ENCODE measurements at regions not wholly inside any gene's neighbourhood (a gene's known extent, or its start where the extent isn't known, plus 50 kb on each side); places are given as distances from the start of the nearest gene placed in this dataset.

- DNase-seq (ENCODE audit: extremely low read depth, insufficient read length) = no peak
- H3K36me3 ChIP-seq (ENCODE audit: control insufficient read depth, insufficient read depth, low read length) = no peaks in the 10 kb centered on the region
- peak; percentile 56 for TF ChIP-seq CTCF (IDR thresholded peaks at IDR 0.05; ENCODE audit: insufficient read depth, low read length, poor library complexity, severe bottlenecking)
- H3K27me3 ChIP-seq (replicated peaks; ENCODE audit: control insufficient read depth, insufficient read depth, low read length) = no peaks in the 10 kb centered on the region
- H3K4me3 ChIP-seq (replicated peaks; ENCODE audit: low read depth, low read length) = no peak overlapping the region
These were observed 123.8 kb upstream of the MTHFD1L start for GRCh38 chr6:150741633-150742200.

GRCh38 chr6:150744522-150745260 is 120.8 kb upstream of the MTHFD1L start:
- DNase-seq (ENCODE audit: extremely low read depth, insufficient read length) = no peak
- Histone ChIP-seq H3K4me3 (replicated peaks; ENCODE audit: low read depth, low read length) (no peak overlapping the region), H3K27me3 (replicated peaks; ENCODE audit: control insufficient read depth, insufficient read depth, low read length) (no peaks in the 10 kb centered on the region), H3K36me3 (ENCODE audit: control insufficient read depth, insufficient read depth, low read length) (no peaks in the 10 kb centered on the region)
- TF ChIP-seq CTCF (IDR thresholded peaks at IDR 0.05; ENCODE audit: insufficient read depth, low read length, poor library complexity, severe bottlenecking) = no peak

- no peak for DNase-seq (ENCODE audit: extremely low read depth, insufficient read length)
- no peak for TF ChIP-seq CTCF (IDR thresholded peaks at IDR 0.05; ENCODE audit: insufficient read depth, low read length, poor library complexity, severe bottlenecking)
- Histone ChIP-seq H3K36me3 (ENCODE audit: control insufficient read depth, insufficient read depth, low read length) (no peaks in the 10 kb centered on the region), H3K4me3 (replicated peaks; ENCODE audit: low read depth, low read length) (no peak overlapping the region), H3K27me3 (replicated peaks; ENCODE audit: control insufficient read depth, insufficient read depth, low read length) (no peaks in the 10 kb centered on the region)
These were observed 119.6 kb upstream of the MTHFD1L start for GRCh38 chr6:150745896-150746295.

- DNase-seq (ENCODE audit: extremely low read depth, insufficient read length) = no peak
- TF ChIP-seq CTCF (IDR thresholded peaks at IDR 0.05; ENCODE audit: insufficient read depth, low read length, poor library complexity, severe bottlenecking) = no peak
- H3K4me3 ChIP-seq (replicated peaks; ENCODE audit: low read depth, low read length) = no peak overlapping the region
These were observed 118.3 kb upstream of the MTHFD1L start for GRCh38 chr6:150747155-150747554.

GRCh38 chr6:150749091-150749670 is 116.3 kb upstream of the MTHFD1L start:
- H3K4me3 ChIP-seq (replicated peaks; ENCODE audit: low read depth, low read length) = no peak overlapping the region
- DNase-seq (ENCODE audit: extremely low read depth, insufficient read length) = no peak
- no peaks in the 10 kb centered on the region for H3K27me3 ChIP-seq (replicated peaks; ENCODE audit: control insufficient read depth, insufficient read depth, low read length)
- H3K36me3 ChIP-seq (ENCODE audit: control insufficient read depth, insufficient read depth, low read length) = no peaks in the 10 kb centered on the region
- no peak for TF ChIP-seq CTCF (IDR thresholded peaks at IDR 0.05; ENCODE audit: insufficient read depth, low read length, poor library complexity, severe bottlenecking)

More at GRCh38 chr6:150747155-150747554, 118.3 kb upstream of the MTHFD1L start:
- no peaks in the 10 kb centered on the region for H3K27me3 ChIP-seq (replicated peaks; ENCODE audit: control insufficient read depth, insufficient read depth, low read length)
- H3K36me3 ChIP-seq (ENCODE audit: control insufficient read depth, insufficient read depth, low read length) = no peaks in the 10 kb centered on the region
